NCI-H82 treated with DMSO at 0.1 percent for 48 hours (cell line): ENCODE measurements at regions not wholly inside any gene's neighbourhood (a gene's known extent, or its start where the extent isn't known, plus 50 kb on each side); places are given as distances from the start of the nearest gene placed in this dataset.
A peak's percentile ranks its signal among the peaks of the same experiment; 100 is the strongest.

Source experiments
- DNase-seq: peaks from one replicate; lab custom pipeline; 2025; ENCODE audit not compliant: unreplicated experiment; lab: John Stamatoyannopoulos, UW

DNA sequence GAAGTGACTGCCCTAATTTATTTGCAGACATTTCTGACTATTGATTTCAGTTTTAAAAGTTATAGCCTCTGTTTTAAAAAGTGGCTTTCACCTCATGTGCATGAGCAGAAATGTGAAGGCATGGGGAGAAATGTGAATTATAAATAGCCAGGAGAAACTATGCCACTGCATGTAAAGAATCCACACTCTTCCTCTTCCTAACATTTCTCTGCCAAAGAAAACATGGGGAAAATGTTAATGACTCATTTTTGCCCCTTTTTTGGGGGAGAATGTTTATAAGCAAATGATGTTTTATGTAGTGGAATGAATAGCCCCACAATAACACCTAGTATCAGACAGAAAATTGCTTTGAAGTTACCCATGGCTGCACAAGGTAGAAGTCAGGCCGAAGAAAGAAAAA, 249.0 kb upstream of the TANK start:
- DNase-seq, result no peak

DNA sequence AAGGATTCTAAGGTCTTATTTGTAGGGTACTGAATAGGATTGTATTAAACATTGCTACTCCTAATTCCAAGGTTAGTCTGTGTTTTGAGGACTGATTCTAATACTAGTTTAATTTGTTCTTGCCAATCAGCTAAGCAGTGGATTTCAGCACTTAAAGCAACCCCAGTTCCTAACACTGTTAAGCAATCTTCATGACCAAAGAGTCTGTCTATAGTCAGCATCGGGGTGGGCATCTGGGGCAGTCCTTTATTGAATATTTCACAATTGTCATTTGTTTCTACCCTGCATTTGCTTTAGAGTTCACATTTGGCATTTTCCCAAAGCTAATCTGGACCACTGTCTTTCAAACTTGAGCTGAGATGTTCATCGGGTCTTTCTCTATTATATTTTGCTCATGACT, 248.0 kb upstream of the TANK start:
- no peak for DNase-seq

DNA sequence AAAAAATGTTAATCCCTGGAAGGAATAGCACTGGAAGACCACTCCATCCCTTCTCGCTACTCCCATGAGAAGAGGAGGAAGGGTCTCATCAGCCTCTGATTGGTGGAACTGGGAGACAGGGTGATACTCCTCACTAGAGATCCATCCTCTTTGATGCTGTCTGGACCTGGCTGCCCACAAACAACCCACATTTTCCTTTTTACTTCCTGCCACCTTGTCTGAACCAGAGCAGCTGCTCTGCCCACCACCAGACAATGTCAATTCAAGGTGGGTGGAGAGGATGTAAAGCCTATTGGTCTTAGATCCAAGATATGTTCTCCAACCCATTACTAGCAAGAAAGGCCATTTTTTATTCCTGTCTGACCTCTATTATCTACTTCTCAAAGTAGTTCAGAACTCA, 246.9 kb upstream of the TANK start:
- no peak for DNase-seq

DNA sequence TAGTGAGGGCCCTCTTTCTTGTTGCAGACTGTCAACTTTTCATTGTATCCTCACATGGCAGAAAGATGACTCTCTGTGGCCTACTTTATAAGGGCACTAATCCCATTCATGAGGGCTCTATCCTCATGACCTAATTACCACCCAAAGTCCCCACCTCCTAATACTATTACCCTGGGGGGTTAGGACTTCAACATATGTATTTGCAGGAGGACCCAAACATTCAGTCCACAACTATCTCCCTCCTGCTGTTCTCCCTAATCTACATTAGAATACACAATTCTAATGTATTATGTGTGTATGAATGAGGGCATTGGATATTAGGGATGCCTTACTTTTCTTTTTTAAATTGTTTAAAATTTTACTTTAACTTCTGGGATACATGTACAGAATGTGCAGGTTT, 246.0 kb upstream of the TANK start:
- DNase-seq, result peak; percentile 71

DNA sequence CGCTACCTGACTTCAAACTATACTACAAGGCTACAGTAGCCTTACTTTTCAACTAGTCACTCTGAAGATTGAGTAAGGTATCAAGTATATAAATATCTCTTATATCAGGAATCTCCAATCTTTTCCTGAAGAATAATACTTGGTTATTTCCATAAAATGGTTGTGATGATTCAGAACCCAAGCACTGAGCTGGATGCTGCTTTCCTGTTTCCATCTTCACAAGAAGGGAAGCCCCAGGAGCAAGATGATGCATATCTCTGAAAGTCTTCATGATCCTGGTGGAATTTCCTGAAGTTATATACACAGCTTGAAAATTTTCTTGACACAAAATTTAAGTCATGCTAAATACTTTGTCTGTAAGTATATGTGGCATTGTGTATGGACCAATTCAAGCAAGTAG, 243.9 kb upstream of the TANK start:
- DNase-seq, result no peak

DNA sequence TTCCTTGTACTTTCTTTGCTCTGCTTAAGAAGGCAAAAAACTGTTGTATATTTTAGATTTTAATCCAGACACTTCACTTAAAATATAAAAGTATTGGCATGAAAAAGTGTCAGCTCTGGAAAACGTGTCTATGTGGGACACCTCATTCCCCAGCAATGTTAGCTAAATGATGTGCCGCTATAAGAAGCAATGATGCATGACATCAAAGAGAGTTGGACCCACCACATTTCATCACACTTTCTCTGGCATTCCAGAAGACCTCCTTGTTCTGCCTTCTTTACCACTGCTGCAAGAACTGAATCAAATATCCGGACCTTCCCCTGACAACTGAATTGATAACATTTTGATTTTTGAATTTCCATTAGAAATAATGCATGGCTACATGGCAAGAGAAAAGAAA, 242.4 kb upstream of the TANK start:
- no peak for DNase-seq

DNA sequence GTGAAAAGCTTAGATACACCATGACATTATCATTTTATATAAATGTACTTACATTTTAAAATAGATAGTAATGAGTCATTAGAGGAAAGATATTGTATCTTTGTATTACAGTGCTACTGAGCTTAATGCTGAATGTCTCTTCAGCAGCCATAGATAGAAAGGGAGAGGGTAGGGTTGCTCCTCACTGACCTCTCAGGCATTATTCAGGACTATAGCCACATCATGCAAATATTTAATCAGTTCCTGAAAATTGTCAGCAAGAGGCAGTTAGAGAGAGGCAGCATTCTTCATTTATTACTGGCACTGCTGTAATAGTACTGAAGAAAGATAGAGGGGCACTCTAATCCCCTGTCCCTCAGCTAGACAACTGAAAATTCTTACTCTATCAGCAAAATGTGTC, 242.0 kb upstream of the TANK start:
- no peak for DNase-seq

DNA sequence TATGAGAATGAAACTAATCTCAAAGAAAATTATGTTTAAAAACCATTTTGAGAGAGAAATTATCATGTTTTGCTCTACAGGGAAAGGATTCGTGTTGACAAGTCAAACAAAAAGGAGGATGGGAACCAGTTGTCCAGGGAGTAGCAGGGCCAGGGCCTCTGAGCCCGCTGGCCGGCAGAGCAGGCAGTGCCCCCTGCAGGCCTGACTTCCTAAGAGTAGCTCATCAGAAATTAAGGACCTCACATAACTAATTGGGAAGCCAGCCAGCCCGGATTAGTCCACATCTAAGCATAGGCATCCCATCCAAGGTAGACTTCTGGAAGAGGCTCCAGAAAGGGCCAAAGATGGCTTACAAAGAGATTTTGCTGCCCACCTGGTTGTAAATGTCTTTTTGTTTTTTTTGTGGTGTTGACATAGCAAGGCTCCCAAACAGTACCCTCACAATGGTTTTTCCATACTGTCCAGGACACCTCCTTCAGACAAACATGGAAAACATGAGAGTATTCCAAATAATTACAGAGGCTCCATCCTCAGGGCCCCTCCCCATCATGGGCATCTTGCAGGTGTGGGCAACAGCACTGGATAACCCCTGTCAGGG, 241.2 kb upstream of the TANK start:
- DNase-seq, result peak; percentile 31

DNA sequence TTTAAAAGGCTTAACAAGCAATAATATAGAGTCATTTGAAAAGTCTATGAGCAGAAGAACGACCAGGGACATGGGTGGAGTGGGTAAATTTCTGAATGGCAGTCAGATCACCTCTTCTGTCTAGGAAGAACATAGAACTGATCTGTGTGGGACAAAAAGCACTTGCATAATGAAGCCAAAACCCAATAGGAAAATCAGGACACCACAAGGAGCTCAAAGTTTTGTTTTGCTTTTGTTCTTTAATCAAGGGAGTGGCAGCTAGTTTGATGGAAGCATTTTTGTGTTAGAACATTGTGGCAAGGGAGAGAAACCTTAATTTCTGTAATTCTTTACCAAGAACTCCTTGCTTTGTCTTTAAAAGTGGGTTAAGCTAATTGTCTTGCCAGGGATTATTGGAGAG, 240.2 kb upstream of the TANK start:
- DNase-seq, result no peak

DNA sequence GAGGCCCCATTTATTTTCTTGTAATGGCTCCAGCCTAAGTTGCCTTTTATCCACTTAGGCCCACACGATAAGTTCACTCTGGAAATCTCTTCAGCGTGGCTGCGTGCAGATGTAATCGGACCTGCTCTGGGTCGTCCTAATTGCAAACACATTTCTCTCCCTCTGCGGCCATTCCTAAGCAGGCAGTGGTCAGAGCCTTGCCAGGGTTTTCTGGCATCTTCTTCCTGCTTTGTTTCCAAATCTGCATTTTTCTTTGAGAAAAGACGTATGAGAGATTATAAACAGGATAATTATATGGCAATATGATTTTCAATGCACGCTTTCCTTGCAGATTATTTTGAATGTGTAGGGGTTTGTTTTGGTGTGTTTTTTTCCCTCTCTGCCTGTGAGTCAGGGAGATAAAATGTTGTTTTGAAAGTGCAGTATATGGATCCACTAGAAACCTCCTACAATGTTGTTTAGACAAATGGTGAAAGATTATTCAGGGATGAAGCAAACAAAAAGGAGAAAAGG, 239.4 kb upstream of the TANK start:
- DNase-seq, result peak; percentile 22

DNA sequence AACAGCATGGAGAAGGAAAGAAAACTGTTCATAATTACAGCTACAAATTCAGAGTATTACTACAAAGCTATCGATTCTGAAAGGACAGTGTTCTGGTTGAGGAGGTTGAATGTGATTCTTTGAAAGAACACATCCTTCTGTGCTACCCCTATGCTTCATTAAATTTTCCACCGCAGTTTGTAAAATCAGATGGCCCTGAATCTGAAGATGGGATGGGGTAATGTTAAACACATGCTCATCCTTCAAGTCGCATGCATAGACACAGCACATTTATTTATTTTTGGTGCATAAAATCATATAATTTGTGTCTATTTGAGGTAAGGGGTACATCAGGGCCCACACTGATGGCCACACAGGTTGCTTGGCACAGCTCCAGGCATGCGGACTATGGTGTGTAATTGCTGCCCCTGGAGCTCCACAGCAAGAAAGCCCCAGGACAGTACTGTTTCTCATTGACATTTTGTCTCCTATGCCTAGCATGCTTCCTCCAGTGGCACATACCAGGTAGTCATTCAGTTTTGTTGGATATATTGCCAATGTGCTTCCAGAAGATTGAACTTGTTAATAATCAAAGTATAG, 238.8 kb upstream of the TANK start:
- no peak for DNase-seq

DNA sequence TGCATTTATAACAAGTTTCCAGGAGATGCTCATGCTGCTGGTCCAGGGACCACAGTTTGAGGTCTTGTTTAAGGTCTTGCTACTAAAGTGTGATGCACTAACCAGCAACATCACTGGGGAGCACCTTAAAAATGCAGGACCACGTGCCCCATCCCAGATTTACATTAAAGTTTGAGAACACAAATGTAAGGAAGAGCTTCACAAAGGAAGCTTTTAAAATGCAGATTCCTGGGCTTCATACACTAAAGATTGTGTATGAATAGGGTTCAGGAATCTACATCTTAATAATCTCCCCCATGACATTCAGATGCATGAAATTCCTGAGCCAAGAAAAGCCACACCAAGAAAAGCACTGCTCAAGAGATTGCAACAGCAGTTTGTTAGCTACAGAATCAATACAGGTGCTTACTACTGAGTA, 235.3 kb upstream of the TANK start:
- DNase-seq, result no peak

DNA sequence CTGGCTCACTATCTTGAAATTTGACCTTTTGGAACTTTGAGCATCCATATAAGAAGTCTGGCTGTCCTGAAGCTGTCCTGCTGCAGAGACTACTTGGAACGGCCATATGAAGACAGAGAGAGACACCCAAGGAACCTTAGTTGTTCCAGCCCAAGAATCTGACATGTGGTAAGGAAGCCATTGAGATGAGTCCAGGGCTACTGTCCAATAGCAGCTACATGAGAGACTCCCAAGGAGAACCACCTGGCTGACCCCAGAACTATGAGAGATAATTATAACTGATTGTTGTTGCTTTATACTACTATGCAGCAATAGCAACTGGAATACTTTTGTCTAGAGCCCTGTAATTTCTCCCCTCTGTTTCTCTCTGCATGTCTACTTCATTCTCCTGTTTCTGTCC, 234.3 kb upstream of the TANK start:
- DNase-seq, result no peak

DNA sequence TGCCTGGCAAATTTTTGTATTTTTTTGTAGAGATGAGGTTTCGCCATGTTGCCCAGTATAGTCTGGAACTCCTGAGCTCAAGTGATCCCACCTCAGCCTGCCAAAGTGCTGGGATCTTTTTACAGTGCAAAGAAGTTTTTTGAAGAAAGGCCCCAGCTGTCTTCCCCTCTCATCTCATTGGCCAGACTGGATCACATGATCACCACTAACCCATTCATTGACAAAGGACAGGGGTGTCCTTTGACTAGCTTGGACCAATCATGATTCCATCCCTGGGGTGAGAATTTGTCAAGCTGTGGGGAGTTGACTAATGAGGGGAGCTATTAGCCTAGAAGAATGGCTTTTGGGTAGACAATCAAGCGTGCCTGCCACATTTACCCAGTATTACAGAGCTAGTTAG, 232.9 kb upstream of the TANK start:
- DNase-seq, result no peak

DNA sequence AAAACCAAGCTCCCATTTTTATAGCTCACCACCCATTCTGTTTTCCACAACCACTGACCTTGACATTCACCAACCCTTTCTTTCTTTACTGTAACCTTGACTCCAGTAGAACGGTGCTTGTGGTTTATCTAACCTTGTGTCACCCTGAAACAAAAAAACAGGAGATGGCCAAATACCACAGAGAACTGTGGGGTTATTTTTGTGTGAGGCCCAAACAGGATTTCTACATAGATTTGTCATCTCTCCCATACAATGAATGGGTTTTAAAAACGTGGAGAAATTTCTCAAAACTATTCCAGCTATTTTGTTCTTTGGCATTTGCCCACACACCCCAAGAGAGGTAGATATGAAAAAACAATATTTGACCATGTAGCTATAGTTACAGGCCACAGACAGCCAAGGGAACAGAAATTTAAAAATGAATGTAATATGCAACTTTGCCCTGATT, 231.3 kb upstream of the TANK start:
- no peak for DNase-seq

DNA sequence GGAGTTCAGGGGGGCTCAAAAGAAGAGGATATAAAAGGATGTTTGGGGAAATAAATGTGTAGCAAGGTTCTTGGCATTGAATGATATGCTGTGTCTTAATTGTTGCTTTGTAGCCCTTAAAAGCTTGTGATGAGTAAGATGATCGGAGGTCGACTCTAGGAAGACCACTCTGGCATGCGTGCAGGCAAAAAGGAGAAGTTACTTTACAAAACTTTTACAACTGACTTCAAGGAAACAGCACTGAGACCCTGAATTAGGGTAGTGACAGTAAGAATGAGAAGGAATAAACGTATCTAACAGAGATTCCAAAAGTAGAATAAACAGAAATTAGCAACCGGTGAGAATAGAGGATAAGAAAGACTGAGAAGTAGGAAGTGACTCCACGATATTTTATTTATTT, 228.7 kb upstream of the TANK start:
- DNase-seq, result no peak

DNA sequence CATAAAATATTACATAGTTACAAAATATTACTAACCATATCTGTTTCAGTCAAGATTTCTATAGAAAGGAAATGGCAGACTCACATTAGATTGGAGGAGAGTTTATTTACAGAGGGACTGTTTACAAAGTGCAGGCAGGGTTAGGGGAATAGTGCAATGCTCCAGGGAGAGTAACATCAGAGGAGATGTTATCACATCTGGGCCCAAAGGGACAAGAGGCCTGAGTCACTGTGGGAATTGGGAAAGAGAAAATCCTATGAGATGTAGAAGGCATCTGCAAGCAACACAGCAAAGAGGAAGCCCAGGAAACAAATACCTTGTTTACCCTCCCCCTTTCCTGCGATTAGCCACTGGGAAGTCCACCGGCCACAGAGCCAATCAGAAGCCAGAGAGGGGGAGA, 227.3 kb upstream of the TANK start:
- no peak for DNase-seq

DNA sequence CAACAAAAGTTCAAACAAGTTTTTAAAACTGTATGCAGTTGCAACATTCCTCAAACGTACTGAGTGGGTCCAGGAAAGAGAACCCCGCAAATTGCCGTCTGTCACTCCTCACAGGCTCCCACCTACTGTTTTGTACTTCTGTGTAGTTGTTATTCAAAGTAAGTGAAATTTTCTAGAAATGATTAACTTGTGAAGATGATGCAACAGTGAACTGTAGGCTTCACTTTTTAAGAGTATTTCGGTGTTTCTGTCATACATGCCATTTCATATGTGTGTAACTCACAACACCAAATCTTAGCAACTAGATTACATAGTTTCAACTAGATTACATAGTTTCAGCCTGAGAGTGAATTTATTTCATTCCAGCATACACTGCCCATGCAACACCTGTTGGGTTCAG, 226.0 kb upstream of the TANK start:
- DNase-seq, result no peak

DNA sequence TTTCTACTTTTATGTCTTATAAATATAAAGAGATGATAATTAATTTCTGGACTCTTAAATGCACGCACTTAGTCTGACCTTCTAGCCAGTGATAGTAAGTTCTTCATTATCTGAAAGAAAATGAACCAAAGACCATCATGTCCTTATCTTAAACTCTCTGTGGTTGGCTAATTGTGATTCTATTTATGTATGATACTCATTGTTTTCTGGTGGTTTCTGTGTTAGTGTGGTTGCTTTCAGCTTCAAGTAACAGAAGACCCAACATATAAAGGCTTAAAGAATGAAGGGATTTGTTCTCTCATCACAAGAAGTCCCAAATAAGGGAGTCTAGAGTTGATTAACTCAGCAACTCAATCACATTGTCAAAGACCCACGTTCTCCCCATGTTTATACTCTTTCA, 225.2 kb upstream of the TANK start:
- DNase-seq, result no peak

DNA sequence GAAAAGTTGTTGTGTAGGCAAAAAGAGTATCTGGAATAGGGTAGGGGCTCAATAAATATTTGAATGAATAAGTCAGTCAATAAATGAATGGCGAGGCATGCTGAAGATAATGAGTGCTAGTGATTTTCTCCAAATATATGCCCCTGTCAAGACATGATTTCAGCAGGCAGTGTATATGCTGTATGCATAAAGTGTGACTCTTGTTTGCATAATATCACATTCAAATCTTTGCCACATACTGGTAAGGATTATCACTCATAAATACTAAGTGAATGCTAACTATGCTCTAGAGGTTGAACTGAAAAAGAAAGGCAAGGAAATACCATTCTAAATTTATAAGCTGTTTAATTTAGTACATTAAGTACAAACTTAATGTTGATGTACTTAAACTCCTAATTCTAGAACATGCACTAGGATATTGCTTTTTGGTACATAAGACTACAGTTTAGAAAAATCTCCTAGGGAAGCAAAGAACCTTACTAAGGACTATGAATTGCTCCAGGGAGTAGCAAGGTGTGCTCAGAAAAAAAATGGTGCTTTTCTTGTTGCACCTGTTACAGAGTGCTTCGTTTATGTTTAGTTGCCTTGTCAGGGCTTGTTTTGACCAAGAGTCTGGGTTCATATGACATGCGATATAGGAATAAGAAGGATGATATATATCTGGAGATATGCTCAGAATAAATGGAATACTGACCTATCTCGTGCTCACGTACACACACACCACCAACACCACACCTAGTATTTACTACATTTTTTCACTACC, 224.0 kb upstream of the TANK start:
- no peak for DNase-seq

DNA sequence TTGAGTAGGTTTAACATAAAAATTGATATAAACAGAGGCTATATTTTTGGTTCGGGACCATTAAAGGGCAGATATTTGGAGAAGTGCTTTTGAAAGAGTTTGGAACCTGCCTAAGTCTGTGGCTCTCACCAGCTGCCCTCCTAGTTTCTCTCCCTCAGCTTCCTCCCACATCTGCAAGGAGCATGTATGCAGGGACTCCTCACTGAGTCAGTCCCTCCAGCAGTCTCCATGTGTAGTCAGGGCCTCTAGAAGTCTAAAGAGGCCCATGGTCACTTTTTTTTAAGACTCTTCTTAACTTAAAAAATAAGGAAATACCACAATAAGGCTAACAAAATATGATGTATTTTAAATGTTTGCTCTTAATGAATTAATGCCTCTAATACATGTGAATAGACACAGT, 220.0 kb upstream of the TANK start:
- no peak for DNase-seq

DNA sequence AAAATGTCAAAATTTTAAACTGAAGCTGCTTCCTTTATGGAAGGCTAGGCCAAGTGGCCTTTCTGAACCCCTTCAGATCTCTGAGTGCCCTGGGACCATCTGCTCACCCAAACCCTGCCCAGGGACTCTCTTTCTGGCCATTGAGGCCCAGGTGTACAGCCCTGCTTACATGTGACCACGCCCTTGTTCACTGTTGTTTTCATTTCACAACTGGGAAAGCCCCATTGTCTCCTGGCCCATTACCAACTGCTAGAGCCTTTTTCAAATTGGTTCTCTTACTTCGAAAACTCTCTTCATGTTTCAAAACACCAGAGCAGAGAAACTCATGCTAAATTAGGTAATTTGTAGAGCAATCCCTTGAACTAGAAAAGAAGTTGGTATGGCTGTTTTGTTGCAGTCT, 219.5 kb upstream of the TANK start:
- DNase-seq, result no peak
